GM19455 (cell line): ENCODE measurements at regions not wholly inside any gene's neighbourhood (a gene's known extent, or its start where the extent isn't known, plus 50 kb on each side); places are given as distances from the start of the nearest gene placed in this dataset.
"Not testable (repeated sequence)": the region's sequence is repeated elsewhere in the genome, so short reads cannot be mapped to it uniquely, and the experiment has no call there.

Source experiments
- ATAC-seq: cut with Tn5 transposase; IDR thresholded peaks from one replicate; pipeline ENCODE4 v1.9.1; 2021; ENCODE audit not compliant: unreplicated experiment

DNA sequence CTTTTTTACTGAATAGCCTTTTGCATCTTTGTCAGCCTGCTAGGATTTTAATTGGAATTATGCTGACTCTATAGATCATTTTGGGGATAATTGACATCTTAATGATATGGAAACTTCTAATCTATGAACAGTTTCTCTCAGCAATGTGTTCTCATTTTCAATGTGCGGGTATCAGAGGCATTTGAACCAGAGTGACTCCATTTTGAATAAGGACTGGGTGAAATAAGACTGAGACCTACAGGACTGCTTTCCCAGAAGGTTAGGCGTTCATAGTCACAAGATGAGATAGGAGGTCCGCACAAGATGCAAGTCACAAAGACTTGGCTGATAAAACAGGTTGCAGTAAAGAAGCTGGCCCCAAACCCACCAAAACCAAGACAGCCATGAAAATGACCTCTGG, 140.5 kb downstream of the IGLL1 start:
- not testable (repeated sequence) for ATAC-seq

DNA sequence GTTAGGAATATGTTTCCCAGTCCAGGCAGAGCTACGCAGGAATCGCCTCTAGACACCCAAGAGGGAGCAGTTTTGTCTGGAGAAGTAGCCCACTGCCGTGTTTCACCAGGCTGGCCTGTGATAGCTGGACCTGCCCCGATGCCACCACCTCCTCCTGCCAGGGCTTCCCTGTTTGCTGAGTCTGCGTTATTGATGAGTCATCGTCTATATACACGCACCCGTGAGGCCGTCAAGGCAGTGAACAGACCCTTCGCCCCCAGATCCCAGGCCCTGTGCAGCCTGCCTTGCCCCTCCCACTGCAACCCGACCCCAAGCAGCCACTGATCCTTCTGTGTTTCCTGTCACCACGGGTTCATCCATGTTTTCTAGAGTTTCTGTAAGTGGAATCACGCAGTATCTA, 141.9 kb downstream of the IGLL1 start:
- ATAC-seq, result no peak

DNA sequence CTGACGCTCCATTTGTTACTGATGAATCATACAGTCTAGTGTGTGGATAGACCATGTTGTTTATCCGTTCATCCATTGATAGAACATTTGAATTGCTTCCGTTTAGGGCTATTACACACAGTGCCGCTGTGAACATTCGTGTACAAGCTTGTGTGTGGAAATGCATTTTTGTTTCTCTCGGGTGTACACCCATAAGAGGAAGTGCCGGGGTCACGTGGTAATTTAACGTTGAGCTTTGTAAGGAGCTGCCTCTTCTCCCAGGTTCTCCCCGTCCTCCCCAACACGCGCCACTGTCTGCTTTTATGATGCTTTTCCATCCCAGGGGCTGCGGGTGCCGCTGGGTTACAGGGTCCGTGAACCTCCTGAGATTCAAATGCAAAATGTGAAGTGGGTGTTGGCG, 142.3 kb downstream of the IGLL1 start:
- ATAC-seq, result no peak

DNA sequence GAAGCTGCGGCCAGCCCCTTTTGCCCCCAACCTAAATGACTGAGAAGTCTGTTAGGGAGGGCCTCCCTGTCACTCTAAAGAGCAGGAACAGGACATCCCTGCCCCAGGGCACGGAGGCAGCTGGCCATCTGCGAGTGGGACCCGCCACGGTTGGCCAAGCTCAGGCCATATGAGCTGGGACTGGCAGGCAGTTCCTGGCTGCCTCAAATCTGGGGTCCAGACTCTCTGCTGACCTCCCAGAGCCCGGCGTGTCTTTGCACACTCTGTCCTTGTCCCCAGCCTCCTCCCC, 143.0 kb downstream of the IGLL1 start:
- not testable (repeated sequence) for ATAC-seq

DNA sequence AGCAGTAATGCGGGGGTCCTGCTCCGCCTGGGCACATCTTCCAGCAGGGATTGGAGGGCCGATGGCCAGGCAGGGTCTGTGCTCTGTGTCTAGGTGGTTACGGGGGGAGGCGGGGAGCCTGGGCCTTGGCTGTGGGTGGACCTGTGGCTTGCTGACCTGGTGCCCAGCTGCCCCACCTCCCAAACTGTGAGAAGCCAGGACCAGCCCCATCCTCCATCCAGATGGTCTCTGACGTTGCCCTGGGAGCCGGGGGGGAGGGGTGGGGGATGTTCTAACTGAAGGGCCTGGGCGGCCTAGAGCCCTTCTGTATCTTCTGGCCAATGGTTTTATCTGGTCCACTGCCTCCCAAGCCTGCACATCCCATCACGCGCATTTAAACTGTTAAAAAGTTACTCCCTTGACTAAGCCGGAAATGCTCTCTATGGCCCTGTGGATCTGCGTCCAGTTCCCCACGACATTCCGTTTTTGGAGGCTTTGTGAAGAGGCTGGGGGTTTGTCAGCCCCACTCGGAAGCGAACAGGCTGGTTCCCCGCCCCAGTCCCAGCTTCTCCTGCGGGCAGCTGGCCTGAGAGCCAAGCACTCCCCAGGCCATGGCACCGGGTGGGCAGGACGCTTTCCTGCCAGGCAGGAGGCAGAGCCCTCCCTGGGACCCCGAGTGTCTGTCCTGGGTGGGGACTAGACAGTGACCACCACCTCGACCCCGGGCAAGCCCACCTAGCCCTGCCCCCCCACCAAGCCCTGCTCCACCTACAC, 143.6 kb downstream of the IGLL1 start:
- ATAC-seq, result not testable (repeated sequence)

DNA sequence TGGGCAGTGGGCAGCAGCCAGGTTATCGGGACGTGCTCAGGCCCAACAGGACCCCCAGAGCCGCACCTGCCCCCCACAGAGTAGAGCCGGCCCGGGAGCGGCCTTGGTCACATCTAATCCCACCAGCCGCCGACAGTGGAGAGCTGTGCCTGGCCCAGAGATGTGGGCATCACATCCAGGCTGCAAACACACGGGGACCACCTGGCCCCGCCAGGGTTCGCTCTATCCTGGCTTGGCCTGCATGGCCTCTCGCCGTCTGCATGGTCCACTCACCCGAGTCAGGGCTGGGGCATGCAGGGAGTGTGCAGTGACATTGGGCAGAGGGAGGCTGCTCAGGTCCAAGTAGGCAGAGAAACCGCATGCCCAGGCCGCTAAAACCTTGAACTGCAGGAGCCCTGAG, 144.9 kb downstream of the IGLL1 start:
- ATAC-seq, result not testable (repeated sequence)

DNA sequence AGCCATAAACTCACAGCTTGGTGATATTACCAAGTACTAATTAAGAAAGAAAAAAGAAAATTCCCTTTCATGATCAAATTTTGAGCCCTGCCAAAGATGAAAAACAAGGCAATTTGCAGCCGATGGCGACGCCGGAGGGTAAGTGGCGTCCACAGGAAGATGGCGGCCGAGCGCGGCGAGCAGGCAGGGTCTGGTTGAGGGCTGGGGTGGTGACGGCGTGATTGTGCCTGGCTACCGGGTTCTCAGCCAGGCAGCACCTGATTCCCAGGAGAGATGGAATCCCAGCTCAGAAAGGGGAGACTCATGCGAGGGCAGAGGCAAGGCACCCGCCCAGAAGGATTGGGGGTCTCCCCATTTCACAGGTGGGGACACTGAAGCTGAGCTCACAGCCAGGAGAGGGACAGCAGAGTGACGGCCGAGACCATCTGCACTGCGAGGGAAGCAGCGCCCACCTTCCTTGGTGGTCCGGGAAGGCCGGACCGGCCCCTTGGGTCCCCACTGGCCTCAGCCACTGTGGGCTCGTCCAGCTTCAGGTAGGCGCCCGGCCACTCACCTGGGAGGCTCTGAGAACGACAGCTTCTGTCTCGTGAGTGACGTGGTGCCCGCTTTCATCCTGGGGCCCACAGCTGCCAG, 145.8 kb downstream of the IGLL1 start:
- not testable (repeated sequence) for ATAC-seq

DNA sequence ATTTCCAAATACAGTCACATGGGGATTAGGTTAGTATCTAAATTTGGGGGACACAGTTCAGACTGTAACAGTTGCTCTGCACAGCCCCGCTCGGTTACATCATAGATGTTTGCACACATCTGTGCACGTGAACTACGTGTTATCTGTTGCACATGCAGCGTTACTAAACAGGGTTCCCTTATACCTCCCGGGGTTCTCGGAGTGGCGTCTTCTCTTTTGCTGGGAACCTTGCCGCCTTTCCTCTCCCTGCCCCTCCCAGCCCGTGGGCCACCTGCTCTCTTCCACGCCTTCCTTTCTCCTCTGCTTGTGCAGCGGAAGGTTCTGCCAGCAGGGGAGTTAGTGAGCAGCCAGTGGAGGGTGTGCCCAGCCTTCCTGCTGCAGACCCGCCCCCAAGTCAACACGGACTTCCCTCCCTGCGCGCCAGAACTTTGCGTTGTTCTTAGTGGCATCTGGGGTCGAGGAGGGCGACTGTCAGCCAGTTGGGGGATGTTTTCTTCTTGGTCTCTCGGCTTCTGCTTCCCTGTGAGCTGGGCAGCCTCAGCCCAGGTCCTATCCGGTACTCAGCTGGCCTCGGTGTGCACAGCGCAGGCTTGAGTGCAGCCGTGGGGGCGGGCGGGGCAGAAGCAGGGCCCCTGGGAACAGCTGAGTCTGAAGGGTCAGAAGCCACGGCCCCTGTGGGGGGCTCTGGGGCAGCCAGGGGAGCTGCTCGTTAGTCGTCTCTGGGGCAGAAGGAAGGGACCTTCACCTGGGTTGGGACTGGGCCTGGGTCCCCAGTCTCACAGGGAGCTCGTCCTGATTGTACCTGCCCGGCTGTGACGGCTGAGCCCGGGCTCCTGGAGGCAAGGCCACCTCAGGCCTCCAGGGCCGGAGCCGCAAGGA, 146.7 kb downstream of the IGLL1 start:
- ATAC-seq, result not testable (repeated sequence)

DNA sequence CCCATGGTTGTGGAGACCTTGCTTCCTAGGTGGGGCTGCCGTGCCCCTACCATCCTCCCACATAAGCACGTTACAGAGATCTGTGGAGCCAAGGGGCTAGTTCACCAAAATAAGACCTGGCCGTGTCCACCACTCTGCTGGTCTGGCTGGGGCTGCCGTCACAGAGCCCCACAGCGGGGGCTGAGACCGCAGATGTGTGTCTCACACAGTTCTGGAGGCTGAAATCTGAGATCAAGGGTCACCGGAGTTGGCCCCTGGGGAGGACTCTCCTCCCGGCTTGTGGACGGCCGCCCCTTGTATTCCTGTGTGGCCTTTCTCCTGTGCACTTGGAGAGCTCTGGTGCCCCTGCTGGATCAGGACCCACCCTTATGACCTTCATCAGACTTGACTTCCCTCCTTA, 147.4 kb downstream of the IGLL1 start:
- not testable (repeated sequence) for ATAC-seq

DNA sequence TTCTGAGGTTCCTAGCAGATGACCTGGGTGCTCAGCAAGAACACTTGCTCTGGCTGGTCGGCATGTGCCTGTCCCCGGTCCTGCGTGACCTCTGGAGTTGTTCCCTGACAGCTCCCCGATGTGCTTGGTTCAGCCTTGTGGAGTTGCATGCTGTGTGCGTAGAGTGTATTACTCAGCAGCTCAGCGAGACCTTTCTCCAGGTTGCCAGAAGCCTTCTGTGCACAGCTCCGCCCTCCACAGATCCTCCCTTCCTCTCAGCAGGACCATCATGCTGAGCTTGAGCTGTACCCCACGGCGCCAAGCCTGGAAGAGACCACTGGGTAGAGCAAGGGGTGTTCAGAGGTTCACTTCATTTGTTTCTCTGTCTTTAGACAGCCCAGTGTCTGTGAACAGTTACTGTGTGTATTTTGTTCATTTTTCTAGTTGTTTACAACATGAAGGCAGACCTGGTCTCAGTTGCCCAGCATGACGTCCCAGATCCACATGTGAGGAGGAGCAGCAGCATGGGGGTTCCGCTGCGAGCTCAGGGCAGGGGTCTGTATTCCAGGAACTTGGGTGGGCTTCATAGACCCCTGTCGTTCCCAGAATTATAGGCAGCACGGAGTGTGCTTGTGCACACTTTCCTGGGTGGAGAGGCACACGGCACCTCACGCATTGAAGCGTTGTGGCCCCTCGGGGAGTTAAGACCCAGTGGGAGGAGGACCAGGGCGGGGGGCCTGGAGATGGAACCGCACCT, 148.6 kb downstream of the IGLL1 start:
- ATAC-seq, result no peak

DNA sequence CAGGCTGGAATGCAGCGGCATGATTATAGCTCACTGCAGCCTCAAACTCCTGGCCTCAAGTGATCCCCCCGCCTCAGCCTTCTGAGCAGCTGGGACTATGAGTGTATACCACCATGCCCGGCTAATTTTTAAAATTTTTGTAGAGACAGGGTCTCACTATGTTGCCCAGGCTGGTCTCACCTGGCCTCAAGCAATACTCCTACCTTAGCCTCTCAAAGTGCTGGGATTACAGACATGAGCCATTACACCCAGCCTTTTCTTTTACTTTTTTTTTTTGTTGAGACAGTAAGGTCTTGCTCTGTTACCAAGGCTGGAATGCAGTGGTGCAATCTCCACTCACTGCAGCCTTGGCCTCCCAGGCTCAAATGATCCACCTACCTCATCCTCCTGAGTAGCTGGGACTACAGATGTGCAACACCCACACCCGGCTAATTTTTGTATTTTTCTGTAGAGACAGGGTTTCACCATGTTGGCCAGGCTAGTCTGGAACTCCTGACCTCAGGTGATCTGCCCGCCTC, 155.5 kb downstream of the IGLL1 start:
- not testable (repeated sequence) for ATAC-seq

DNA sequence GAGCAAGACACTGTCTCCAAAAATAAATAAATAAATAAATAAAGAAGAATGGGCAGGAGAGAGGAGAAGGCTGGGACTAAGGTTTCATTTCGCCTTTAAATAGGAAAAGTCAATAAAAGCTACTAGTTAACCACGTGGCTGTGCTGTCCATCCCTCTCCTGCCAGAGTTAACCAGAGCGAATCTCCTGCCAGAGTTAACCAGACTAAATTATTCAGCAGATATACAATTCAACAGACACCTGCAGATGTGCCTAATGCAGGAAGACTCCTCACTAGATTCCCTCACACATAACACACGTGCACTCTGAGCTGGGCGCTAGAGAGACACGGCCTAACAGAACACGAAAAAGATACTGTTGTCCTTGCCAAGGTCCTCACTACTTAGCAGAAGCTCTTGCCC, 156.1 kb downstream of the IGLL1 start:
- no peak for ATAC-seq

DNA sequence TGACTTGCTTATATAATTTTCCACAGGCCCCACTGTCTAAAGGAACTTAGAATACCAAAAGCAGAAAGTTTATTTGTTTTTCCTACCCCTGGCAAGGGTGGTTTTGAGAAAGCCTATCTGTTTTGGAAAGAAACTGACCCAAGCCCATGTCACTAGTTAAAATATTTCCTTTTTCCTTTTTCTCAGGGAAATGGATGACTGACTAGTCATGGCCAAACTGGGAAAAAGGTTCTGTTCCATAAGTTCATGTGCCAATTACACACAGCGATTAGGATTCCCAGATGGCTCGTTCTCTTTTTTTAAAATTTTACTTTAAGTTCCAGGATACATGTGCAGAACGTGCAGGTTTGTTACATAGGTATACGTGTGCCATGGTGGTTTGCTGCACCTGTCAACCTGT, 157.8 kb downstream of the IGLL1 start:
- ATAC-seq, result not testable (repeated sequence)

DNA sequence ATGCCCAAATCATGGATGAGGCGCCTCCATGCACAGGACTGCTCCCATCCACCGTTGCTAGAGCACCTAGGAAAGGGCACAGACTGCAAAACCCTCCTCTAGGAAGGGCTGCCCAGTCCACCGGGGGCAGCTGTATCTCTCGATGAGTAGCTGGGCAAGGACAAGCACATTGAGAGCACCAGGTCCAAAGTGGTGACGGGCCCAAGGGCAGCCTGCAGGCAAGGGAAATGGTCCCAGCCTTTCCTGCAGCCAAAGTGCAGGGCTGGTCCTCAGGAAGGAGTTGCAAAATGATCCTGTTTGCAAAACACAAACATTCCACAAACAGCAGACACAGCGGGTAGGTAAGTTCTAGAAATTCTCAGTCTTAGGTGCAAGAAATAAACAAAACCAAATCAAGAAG, 158.8 kb downstream of the IGLL1 start:
- not testable (repeated sequence) for ATAC-seq

DNA sequence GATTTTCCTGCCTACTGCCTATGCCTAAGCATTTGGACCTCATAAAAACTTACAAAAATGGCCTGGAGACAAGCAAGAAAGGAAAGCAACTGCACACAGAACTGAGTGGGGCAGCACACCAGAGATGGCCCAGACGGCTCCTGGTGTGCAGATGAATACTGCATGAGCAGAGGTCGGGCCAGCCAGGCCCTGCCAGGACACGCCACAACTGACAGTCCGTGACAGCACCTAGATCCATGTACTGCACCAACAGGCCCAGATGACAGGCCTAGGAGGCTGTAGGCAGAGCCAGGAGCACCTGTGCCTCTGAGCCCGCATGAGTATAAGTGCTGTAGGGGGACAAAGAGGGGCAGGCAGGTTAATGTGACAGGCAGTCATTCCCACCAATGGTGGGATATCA, 160.2 kb downstream of the IGLL1 start:
- ATAC-seq, result no peak

DNA sequence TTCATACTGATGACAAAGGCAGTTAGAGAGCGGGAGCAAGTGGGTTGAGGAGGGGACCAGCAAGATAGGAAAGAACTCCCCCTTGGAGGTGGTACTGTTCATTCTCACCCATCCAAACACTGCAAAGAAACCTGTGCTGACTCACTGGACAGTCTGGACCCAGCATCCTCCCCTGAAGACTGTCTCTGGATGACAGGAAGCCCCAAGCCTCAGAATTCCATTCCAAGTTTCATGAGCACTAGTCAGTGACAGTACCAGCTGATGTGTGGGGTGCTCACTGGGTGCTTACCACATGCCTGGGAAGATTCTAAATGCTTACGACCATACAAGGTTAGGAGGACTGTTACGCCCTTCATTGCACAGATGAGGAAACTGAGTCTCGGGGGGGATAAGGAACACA, 160.9 kb downstream of the IGLL1 start:
- ATAC-seq, result no peak

DNA sequence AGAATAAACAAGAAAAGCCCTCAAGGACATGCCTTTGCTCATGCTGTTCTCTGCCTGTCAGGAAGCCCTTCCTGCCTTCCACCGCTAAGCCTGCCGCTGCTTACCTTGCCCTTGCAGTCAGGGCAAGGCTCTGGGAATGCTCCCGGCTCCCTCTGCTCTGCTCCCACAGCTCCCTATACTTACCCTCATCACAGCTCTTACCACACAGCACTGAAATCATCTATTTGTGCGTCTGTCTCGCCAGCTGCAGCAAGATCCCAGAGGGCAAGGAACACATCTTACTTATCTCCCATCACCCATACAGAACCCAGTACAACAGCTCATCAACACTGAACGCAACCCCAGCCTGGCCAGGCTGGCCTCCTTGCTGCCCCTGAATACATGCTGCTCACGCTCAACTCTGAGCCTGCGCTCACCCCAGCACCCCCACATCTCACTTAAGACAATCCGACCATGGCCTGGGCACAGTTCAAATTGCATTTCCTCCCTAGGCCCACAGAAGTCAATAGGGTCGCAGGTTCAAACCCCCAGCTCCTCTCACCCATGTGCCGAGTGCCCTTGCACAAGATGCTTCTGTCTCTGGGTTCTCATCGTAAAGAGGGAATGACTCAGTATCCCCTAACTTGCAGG, 161.8 kb downstream of the IGLL1 start:
- ATAC-seq, result no peak

DNA sequence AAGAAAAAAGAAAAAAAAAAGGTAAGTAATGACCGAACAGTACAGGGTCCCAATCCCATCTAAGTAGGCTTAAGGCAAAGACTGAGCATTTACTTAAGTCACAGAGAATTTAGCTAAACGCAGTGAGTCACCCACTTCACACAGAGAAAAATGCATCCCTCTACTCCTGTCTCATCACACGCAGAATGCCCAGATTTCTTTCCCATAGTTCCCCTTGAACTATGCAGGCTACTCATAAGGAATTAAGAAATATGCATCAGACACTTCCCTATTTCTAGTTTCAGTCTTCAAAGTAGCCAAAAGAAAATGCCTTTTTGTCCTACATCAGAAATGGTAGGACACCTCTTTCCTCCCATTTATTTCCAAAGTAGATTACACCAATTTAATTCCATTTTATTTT, 162.8 kb downstream of the IGLL1 start:
- ATAC-seq, result not testable (repeated sequence)

DNA sequence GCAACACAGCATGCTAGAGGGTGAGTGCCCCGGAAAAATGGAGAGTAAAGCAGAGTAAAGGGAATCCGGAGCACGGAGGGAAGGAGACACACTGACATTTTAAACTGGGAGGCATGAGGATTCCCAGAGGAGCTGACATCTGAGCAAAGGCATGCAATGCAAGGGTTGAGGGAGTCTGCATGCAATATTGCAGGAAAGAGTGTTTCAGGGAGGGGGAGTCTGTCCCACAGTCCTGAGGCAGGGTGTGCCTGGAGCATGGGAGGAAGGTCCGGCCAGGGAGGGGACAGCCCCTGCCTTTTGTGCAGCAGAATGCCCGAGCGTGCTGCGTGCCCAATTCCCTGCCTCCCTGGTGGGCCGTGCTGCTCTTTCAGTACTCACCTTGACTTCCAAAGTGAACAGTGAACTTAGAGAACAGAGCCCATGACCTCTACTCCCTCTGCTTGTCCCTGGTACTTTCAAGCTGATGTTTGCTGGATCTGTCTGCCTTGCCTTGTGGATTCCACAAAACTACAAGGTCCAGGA, 163.9 kb downstream of the IGLL1 start:
- ATAC-seq, result not testable (repeated sequence)

DNA sequence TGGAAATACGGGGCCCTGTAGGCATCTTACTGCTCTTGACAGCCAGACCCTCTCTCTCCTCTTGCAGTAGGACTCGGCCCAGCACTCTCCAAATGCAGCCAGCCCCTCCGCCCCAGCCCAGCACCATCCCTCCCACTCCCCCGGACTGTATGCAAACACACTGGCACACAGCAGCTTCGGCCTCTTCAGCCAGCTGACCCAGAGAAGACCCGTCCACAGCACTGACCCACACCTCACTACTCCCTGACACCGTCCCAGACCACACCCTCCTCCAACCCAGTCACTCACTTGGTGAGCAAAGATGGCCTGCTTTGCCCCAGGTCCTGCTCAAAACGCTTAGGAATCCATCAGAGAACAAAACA, 164.6 kb downstream of the IGLL1 start:
- no peak for ATAC-seq
